ENCODE measurements at regions not wholly inside any gene's neighbourhood (a gene's known extent, or its start where the extent isn't known, plus 50 kb on each side); places are given as distances from the start of the nearest gene placed in this dataset.

- ChIA-PET CTCF (ENCODE audit: low intra/inter-chr PET ratio) (no interaction called here), POLR2A (no interaction called here)
- Histone ChIP-seq H3K4me2 (ENCODE audit: insufficient read depth, low read length) (no peak overlapping the region), H3K36me3 (ENCODE audit: control insufficient read depth, insufficient read depth, low read length) (no peaks in the 10 kb centered on the region), H3K27ac (ENCODE audit: extremely low read depth, low read depth, low read length) (no peak overlapping the region), H3K27me3 (ENCODE audit: control insufficient read depth in 2 of 2, insufficient read depth in 2 of 2, low read length in 2 of 2) (no peaks in the 10 kb centered on the region), H3K9me3 (replicated peaks; ENCODE audit: control insufficient read depth, insufficient read depth, low read depth, low read length) (no peaks in the 10 kb centered on the region), H2AFZ (ENCODE audit: low read depth, low read length) (no peak overlapping the region), H3K4me1 (replicated peaks in 1 of 2; ENCODE audit: control insufficient read depth in 2 of 2, insufficient read depth in 2 of 2, low read length in 2 of 2) (no peaks in the 10 kb centered on the region), H3K4me3 (no peak overlapping the region), H3K9me1 (ENCODE audit: control insufficient read depth, insufficient read depth, low read length) (no peaks in the 10 kb centered on the region), H4K20me1 (replicated peaks; ENCODE audit: control insufficient read depth, insufficient read depth, low read length) (no peaks in the 10 kb centered on the region), H3K79me2 (ENCODE audit: control insufficient read depth, insufficient read depth, low read length) (no peaks in the 10 kb centered on the region), H3K9ac (ENCODE audit: insufficient read depth in 1 of 2, low read depth in 2 of 2, low read length in 2 of 2) (no peak overlapping the region)
- DNase-seq (ENCODE audit: extremely low read depth in 1 of 4, low spot score in 3 of 4): no peak
- no TSS peak for BruUV-seq (replicated peaks)
- 72% methylated on average over 11 of the region's 24 CpGs for WGBS (ENCODE audit: insufficient coverage, low coverage, missing lambda C conversion rate)
- no peak for ATAC-seq
- intact Hi-C loops (cut with micrococcal nuclease) (no loop called here), in situ Hi-C loops (cut with MboI) (no loop called here)
- TF ChIP-seq SMARCC2 (IDR thresholded peaks at IDR 0.05; ENCODE audit: low read depth) (no peak), HMGN3 (IDR thresholded peaks at IDR 0.05; ENCODE audit: borderline replicate concordance, extremely low read depth, insufficient read length, low read depth, low read length) (no peak), PURB (CRISPR knock-in tag; IDR thresholded peaks at IDR 0.05; ENCODE audit: low read depth) (no peak), ZNF561 (CRISPR knock-in tag; conservative IDR thresholded peaks at IDR 0.05) (no peak), ZNF239 (CRISPR knock-in tag; IDR thresholded peaks at IDR 0.05) (no peak)
- TF ChIP-seq, protein P1, sequence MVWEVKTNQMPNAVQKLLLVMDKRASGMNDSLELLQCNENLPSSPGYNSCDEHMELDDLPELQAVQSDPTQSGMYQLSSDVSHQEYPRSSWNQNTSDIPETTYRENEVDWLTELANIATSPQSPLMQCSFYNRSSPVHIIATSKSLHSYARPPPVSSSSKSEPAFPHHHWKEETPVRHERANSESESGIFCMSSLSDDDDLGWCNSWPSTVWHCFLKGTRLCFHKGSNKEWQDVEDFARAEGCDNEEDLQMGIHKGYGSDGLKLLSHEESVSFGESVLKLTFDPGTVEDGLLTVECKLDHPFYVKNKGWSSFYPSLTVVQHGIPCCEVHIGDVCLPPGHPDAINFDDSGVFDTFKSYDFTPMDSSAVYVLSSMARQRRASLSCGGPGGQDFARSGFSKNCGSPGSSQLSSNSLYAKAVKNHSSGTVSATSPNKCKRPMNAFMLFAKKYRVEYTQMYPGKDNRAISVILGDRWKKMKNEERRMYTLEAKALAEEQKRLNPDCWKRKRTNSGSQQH (CRISPR knock-in tag; IDR thresholded peaks at IDR 0.05): no peak
- TF ChIP-seq, protein P2, sequence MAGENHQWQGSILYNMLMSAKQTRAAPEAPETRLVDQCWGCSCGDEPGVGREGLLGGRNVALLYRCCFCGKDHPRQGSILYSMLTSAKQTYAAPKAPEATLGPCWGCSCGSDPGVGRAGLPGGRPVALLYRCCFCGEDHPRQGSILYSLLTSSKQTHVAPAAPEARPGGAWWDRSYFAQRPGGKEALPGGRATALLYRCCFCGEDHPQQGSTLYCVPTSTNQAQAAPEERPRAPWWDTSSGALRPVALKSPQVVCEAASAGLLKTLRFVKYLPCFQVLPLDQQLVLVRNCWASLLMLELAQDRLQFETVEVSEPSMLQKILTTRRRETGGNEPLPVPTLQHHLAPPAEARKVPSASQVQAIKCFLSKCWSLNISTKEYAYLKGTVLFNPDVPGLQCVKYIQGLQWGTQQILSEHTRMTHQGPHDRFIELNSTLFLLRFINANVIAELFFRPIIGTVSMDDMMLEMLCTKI (IDR thresholded peaks at IDR 0.05; ENCODE audit: partially characterized antibody): no peak
- FAIRE-seq: no peak
Measured at GRCh38 chr9:64066736-64067368, 1218.2 kb downstream of the FOXD4L5 start.

All from K562 (cell line).